ENCODE measurements at regions not wholly inside any gene's neighbourhood (a gene's known extent, or its start where the extent isn't known, plus 50 kb on each side); places are given as distances from the start of the nearest gene placed in this dataset.
"Not testable (repeated sequence)": the region's sequence is repeated elsewhere in the genome, so short reads cannot be mapped to it uniquely, and the experiment has no call there.

DNA sequence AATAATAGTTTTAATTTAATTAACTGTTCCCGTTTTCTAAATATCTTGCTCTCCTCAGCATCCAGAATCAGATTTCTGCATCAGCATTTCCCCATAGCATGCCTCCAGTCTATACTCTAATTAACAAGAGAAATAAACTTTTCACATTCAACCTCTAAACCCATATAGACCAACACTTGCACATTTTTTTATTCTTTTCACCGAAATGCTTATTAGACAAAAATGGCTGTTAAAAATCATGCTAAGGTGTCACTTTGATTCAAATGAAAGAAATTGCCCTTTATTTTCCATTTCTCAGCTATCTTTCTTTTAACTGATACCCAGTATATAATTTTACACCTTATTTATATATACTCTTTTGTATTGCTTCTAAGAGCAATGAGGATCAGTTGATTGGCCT lies 1107.1 kb upstream of the EPHA6 start:
- DNase-seq (ENCODE audit: low spot score): no peak
- H3K27ac Mint-ChIP-seq: no peak overlapping the region
- no peaks in the 10 kb centered on the region for H3K36me3 Mint-ChIP-seq (ENCODE audit: low read depth)
- H3K9me3 Mint-ChIP-seq: peaks cover 32% of the 10 kb centered on the region
- no peaks in the 10 kb centered on the region for H3K27me3 Mint-ChIP-seq (ENCODE audit: low read depth)
- H3K4me1 Mint-ChIP-seq (ENCODE audit: low read depth): no peaks in the 10 kb centered on the region
- no peak overlapping the region for H3K4me3 Mint-ChIP-seq

DNA sequence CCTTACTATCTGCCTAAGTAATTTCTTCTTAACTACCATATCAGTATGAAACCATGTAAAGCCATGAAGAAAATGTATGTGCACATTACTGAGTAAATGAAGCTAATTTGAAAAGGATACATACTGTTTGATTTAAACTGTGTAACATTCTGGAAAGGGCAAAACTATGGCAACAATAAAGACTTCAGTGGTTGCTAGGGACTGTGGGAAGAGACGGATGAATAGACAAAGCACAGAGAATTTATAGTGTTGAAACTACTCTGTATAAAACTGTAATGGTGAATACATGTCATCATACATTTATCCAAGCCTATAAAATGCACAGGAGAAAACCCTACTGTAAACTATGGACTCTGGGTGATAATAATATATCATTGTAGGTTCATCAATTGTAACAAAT lies 1103.7 kb upstream of the EPHA6 start:
- Mint-ChIP-seq H3K4me3 (no peak overlapping the region), H3K9me3 (peaks cover 18% of the 10 kb centered on the region), H3K4me1 (ENCODE audit: low read depth) (no peaks in the 10 kb centered on the region), H3K27me3 (ENCODE audit: low read depth) (no peaks in the 10 kb centered on the region), H3K27ac (no peak overlapping the region), H3K36me3 (ENCODE audit: low read depth) (no peaks in the 10 kb centered on the region)
- no peak for DNase-seq (ENCODE audit: low spot score)

DNA sequence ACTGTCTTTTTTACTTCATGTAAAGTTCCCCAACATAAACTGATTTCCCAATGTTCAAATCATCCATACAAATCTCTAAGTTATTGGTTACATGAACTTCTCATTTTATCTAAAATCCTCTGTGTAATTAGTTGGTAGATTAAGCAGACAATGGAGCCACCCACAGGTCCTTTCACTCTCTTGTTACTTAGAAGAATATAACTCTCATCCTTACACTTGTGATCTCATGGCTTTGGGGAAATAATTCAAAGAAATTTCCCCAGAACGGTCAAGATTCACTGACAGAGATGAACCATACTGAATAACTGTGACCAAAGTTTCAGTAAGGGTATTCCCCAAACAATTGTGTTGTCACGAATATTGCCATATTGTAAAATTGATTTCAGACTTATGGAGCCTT lies 1102.6 kb upstream of the EPHA6 start:
- Mint-ChIP-seq H3K4me1 (ENCODE audit: low read depth) (no peaks in the 10 kb centered on the region), H3K4me3 (no peak overlapping the region), H3K36me3 (ENCODE audit: low read depth) (no peaks in the 10 kb centered on the region), H3K27ac (no peak overlapping the region), H3K27me3 (ENCODE audit: low read depth) (no peaks in the 10 kb centered on the region), H3K9me3 (peaks cover 18% of the 10 kb centered on the region)
- DNase-seq (ENCODE audit: low spot score): no peak

DNA sequence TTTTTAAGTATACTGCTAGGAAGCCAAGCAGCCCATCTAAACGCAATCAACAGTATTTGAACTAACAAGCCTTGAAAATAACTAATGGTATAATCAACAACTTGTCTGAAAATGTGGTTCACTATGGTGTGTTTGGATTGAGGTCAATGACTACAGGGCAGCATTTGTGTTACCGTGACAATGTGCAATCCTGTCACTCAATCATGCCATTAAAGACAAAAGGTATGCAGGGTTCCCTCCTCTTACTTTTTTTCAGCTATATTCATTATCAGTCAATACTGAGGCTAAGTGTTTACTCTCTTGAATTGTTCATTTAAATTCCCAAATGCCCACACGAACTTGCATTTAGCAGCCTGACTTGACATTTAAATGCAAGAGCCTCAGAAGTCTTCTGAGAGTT lies 1099.3 kb upstream of the EPHA6 start:
- H3K27ac Mint-ChIP-seq: no peak overlapping the region
- DNase-seq (ENCODE audit: low spot score): no peak
- H3K9me3 Mint-ChIP-seq: peaks cover 4% of the 10 kb centered on the region
- no peak overlapping the region for H3K4me3 Mint-ChIP-seq
- H3K27me3 Mint-ChIP-seq (ENCODE audit: low read depth): no peaks in the 10 kb centered on the region
- H3K36me3 Mint-ChIP-seq (ENCODE audit: low read depth): no peaks in the 10 kb centered on the region
- H3K4me1 Mint-ChIP-seq (ENCODE audit: low read depth): no peaks in the 10 kb centered on the region

DNA sequence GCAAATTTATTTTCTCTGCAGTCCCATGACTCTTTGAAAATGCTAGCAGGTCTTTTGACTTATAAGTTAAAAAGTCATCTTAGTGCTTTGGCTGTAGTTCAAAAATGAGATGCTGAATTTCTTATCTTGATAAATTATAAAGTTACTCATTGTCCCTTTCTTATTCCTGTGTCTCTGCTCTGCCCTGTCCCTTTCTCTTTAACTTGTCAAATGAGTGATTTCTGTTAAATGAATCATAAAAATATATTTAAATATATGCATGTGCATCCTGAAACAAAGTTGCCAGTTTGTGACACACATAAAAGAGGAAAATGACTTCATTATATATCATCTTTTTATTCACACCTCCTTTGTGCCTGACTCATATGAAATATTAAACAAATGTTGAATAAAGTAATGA lies 1097.3 kb upstream of the EPHA6 start:
- Mint-ChIP-seq H3K27me3 (ENCODE audit: low read depth) (no peaks in the 10 kb centered on the region), H3K4me1 (ENCODE audit: low read depth) (no peaks in the 10 kb centered on the region), H3K27ac (no peak overlapping the region), H3K36me3 (ENCODE audit: low read depth) (no peaks in the 10 kb centered on the region), H3K9me3 (no peaks in the 10 kb centered on the region), H3K4me3 (no peak overlapping the region)
- DNase-seq (ENCODE audit: low spot score): no peak

DNA sequence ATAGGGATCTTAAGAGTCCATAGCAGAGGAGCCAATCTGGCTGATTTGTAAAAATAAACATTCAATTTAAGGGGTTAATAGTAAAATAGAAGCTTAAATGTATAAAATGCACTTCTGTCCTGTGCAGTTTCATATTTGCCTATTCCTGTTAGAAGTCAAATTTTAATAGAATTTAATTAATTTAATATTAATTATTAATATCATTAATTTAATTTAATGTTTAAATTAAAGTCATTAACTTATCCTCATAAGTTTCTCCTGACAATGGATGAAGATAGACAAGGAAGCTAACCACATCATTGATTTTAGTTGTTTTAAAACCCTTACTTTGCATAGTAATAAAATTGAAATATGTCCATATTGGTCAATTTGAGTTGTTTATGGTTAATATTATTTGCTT lies 1096.2 kb upstream of the EPHA6 start:
- H3K9me3 Mint-ChIP-seq: no peaks in the 10 kb centered on the region
- H3K4me3 Mint-ChIP-seq: no peak overlapping the region
- H3K27ac Mint-ChIP-seq: no peak overlapping the region
- H3K4me1 Mint-ChIP-seq (ENCODE audit: low read depth): no peaks in the 10 kb centered on the region
- no peaks in the 10 kb centered on the region for H3K27me3 Mint-ChIP-seq (ENCODE audit: low read depth)
- no peaks in the 10 kb centered on the region for H3K36me3 Mint-ChIP-seq (ENCODE audit: low read depth)
- DNase-seq (ENCODE audit: low spot score): no peak

DNA sequence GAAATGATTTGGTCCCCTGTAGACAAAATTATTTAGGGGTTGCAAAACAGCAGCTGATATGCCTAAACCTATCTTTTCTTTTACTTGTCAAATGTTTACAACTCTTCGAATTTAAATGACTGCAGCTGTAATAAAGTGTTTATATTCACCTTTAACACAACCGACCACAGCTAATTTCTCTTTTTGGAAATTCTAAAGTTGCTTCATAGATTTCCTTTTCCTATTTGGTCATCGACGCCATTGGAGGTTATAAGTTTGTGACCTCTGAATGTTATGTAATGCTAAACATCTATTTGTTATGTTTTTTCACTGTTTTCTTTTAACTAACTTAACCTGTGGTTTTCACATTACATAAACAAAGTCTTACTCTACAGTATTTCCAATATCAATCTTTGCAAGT lies 1094.9 kb upstream of the EPHA6 start:
- H3K27ac Mint-ChIP-seq: no peak overlapping the region
- no peaks in the 10 kb centered on the region for H3K9me3 Mint-ChIP-seq
- no peaks in the 10 kb centered on the region for H3K4me1 Mint-ChIP-seq (ENCODE audit: low read depth)
- no peak for DNase-seq (ENCODE audit: low spot score)
- H3K36me3 Mint-ChIP-seq (ENCODE audit: low read depth): no peaks in the 10 kb centered on the region
- no peaks in the 10 kb centered on the region for H3K27me3 Mint-ChIP-seq (ENCODE audit: low read depth)
- H3K4me3 Mint-ChIP-seq: no peak overlapping the region

DNA sequence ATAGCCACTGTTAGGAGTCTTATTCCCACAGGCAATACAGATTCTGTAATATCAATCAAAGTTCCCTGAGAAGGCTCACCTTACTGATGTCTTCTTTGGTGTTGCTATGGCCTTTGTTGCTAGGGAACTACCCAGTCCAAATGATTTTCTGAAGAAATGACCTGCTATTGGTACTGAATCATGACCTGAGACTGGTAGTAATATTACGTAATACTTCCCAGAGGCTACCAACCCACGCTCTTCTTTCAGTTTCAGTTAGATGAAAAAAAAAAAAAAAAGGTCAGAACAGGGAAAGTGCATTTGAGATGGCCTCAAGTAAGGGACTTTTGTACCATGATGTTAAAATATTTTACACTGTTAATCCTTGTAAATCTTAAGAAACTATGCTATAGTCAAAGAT lies 1092.5 kb upstream of the EPHA6 start:
- H3K27ac Mint-ChIP-seq: no peak overlapping the region
- H3K4me1 Mint-ChIP-seq (ENCODE audit: low read depth): no peaks in the 10 kb centered on the region
- no peak for DNase-seq (ENCODE audit: low spot score)
- no peaks in the 10 kb centered on the region for H3K9me3 Mint-ChIP-seq
- no peaks in the 10 kb centered on the region for H3K36me3 Mint-ChIP-seq (ENCODE audit: low read depth)
- H3K4me3 Mint-ChIP-seq: no peak overlapping the region
- H3K27me3 Mint-ChIP-seq (ENCODE audit: low read depth): no peaks in the 10 kb centered on the region

DNA sequence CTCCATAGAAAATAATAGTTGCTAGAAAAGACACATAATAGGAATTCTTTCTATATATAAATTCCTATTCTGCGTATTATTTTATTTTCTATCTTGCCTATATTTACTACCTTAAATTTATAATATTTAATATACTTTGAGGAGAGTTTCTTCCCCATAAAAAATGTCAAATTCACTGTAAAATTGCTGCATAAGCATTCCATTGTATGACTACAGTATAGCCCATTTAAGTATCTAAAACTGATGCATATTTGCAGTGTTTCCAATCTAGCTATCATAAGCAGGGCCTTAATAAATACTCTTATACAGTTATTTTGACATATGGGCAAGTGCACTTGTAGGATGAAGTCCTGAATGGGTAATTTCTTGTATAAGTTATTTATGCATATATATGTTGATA lies 1088.6 kb upstream of the EPHA6 start:
- no peak overlapping the region for H3K27ac Mint-ChIP-seq
- H3K36me3 Mint-ChIP-seq (ENCODE audit: low read depth): no peaks in the 10 kb centered on the region
- no peaks in the 10 kb centered on the region for H3K4me1 Mint-ChIP-seq (ENCODE audit: low read depth)
- H3K4me3 Mint-ChIP-seq: no peak overlapping the region
- no peaks in the 10 kb centered on the region for H3K27me3 Mint-ChIP-seq (ENCODE audit: low read depth)
- H3K9me3 Mint-ChIP-seq: peaks cover 12% of the 10 kb centered on the region
- no peak for DNase-seq (ENCODE audit: low spot score)

DNA sequence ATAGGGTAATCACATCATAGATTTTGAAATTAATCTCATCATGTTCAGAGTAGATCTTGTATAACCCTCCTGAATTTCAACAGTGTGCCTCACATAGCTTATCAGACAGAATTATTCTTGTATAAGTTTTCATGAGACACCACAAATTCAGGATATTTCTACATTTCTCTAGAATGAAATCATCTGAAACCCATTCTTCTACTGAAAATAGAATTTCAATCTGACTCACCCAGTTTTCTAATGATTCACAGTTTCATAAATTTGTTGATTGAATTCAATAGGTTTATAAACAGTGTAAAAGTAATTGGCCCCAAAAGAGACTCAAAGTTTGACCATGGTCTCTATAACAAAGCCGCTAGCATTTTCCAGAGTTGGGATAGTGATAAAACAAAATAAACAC lies 1082.6 kb upstream of the EPHA6 start:
- H3K4me3 Mint-ChIP-seq: no peak overlapping the region
- no peaks in the 10 kb centered on the region for H3K4me1 Mint-ChIP-seq (ENCODE audit: low read depth)
- no peak for DNase-seq (ENCODE audit: low spot score)
- H3K27ac Mint-ChIP-seq: no peak overlapping the region
- H3K9me3 Mint-ChIP-seq: peaks cover 18% of the 10 kb centered on the region
- H3K36me3 Mint-ChIP-seq (ENCODE audit: low read depth): no peaks in the 10 kb centered on the region
- H3K27me3 Mint-ChIP-seq (ENCODE audit: low read depth): no peaks in the 10 kb centered on the region

DNA sequence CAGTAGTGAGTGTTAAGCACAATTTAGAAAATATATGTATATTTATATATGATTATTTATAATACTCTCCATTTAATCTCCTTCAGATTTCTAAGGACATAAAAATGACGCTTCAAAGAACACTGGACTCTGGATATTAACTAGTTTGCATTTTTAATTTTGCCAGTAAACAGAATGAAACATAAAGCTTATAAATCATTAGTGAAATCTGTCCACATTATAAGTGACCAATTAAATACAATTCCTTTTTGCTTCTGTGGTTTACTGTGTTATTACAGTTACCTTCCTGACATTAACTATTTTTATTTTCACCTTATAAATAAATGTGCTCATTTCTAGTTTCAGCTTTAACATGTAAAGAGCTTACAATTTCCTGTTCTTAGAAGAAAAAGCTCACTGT lies 1081.1 kb upstream of the EPHA6 start:
- H3K27me3 Mint-ChIP-seq (ENCODE audit: low read depth): no peaks in the 10 kb centered on the region
- no peak overlapping the region for H3K27ac Mint-ChIP-seq
- no peaks in the 10 kb centered on the region for H3K36me3 Mint-ChIP-seq (ENCODE audit: low read depth)
- H3K4me1 Mint-ChIP-seq (ENCODE audit: low read depth): no peaks in the 10 kb centered on the region
- peaks cover 17% of the 10 kb centered on the region for H3K9me3 Mint-ChIP-seq
- DNase-seq (ENCODE audit: low spot score): no peak
- no peak overlapping the region for H3K4me3 Mint-ChIP-seq

DNA sequence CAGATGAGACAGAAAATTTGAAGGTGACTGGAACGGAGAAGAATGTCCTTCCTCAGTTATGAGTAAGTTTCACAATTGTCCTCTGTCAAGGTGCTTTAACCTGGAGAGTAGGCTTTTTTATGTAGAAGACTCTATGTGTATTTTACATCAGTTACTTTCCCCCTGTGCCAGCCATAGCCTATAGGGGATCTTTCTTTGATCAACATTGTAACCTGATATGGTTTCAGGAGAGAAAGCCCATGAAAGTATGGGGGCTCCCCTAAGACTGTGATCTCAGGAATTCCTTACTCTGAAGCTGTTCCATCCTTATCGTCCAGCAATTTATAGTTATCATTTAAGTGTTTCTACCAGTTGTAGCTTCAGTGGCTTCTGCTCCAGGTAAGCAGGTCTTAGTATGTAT lies 1076.3 kb upstream of the EPHA6 start:
- peaks cover 20% of the 10 kb centered on the region for H3K9me3 Mint-ChIP-seq
- DNase-seq (ENCODE audit: low spot score): no peak
- no peak overlapping the region for H3K27ac Mint-ChIP-seq
- H3K4me3 Mint-ChIP-seq: no peak overlapping the region
- no peaks in the 10 kb centered on the region for H3K4me1 Mint-ChIP-seq (ENCODE audit: low read depth)
- H3K36me3 Mint-ChIP-seq (ENCODE audit: low read depth): no peaks in the 10 kb centered on the region
- H3K27me3 Mint-ChIP-seq (ENCODE audit: low read depth): no peaks in the 10 kb centered on the region

DNA sequence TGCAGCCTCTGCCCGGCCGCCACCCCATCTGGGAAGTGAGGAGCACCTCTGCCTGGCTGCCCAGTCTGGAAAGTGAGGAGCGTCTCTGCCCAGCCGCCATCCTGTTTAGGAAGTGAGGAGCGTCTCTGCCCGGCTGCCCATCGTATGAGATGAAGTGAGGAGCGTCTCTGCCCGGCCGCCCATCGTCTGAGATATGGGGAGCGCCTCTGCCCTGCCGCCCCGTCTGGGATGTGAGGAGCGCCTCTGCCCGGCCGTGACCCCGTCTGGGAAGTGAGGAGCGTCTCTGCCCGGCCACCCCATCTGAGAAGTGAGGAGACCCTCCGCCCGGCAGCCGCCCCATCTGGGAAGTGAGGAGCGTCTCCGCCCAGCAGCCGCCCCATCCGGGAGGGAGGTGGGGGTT lies 1069.5 kb upstream of the EPHA6 start:
- H3K27ac Mint-ChIP-seq; H3K36me3 Mint-ChIP-seq (ENCODE audit: low read depth); DNase-seq (ENCODE audit: low spot score); H3K4me1 Mint-ChIP-seq (ENCODE audit: low read depth); H3K4me3 Mint-ChIP-seq; H3K27me3 Mint-ChIP-seq (ENCODE audit: low read depth): not testable (repeated sequence)
- peaks cover 26% of the 10 kb centered on the region for H3K9me3 Mint-ChIP-seq

DNA sequence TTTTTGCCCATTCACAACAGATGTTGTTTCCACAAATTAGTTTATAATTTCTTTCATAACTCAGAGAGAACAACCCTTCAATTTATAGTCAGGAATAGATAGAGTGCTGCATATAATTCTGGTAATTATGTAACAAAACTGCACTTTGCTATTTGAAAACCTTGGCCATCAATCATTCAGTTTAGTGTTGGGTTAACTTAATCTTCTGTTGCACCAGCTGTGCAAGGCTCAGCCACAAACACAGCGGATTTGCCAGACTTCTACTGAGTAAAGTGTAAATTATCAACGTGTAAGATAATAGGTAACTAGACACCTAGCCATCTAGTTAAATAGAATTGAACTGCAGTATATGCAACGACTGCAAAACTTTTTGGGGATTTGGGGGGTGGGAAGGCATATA lies 1064.3 kb upstream of the EPHA6 start:
- no peak overlapping the region for H3K27ac Mint-ChIP-seq
- peaks cover 8% of the 10 kb centered on the region for H3K9me3 Mint-ChIP-seq

DNA sequence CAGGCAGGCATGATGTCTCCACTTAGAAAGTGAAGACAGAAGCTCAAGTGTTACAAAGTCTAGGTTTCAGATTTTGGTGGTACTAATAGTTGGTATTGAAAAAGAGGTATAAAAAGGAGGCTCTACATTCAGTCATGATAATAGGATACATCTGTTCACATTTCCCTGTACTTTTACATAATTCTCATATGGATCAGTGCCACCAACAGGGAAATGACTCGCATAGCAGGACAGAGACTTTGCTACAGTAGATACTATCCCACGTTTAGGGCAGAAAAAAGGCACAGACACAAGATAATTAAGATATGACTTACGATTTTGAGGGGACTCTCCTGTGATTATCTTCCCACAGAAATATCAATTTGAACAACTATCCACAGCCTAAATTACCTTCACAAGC lies 1062.9 kb upstream of the EPHA6 start:
- DNase-seq (ENCODE audit: low spot score): no peak
- Mint-ChIP-seq H3K27ac (no peak overlapping the region), H3K27me3 (ENCODE audit: low read depth) (no peaks in the 10 kb centered on the region), H3K36me3 (ENCODE audit: low read depth) (no peaks in the 10 kb centered on the region), H3K9me3 (peaks cover 8% of the 10 kb centered on the region), H3K4me1 (ENCODE audit: low read depth) (no peaks in the 10 kb centered on the region), H3K4me3 (no peak overlapping the region)

More for the DNA sequence above, 1064.3 kb upstream of the EPHA6 start:
- no peak for DNase-seq (ENCODE audit: low spot score)
- no peaks in the 10 kb centered on the region for H3K36me3 Mint-ChIP-seq (ENCODE audit: low read depth)
- no peaks in the 10 kb centered on the region for H3K27me3 Mint-ChIP-seq (ENCODE audit: low read depth)
- no peaks in the 10 kb centered on the region for H3K4me1 Mint-ChIP-seq (ENCODE audit: low read depth)
- no peak overlapping the region for H3K4me3 Mint-ChIP-seq

DNA sequence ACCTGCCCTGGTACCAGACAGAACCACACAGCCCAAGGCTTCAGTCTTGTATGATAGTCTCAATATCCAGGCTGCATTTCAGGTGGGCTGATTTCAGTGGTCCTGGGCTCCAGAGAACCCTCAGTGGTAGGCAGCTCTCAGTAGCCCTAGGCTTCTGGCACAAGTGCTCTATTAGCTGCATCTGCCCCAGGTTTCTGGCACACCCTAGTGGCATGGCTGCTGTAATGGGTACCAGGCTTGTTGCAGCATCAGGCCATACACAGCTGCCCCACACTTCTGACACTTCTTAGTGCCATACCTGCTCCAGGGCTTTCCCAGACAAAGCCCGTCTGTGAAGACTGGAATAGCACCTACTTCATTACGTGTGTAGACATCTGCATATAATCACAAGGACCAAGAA lies 1062.2 kb upstream of the EPHA6 start:
- no peaks in the 10 kb centered on the region for H3K36me3 Mint-ChIP-seq (ENCODE audit: low read depth)
- H3K4me1 Mint-ChIP-seq (ENCODE audit: low read depth): no peaks in the 10 kb centered on the region
- H3K27ac Mint-ChIP-seq: no peak overlapping the region
- DNase-seq (ENCODE audit: low spot score): no peak
- H3K9me3 Mint-ChIP-seq: peaks cover 8% of the 10 kb centered on the region
- H3K4me3 Mint-ChIP-seq: no peak overlapping the region
- no peaks in the 10 kb centered on the region for H3K27me3 Mint-ChIP-seq (ENCODE audit: low read depth)

Measured in T-helper 2 cell treated with Interferon-gamma antibody and Interleukin-4, amounts not matched to agents 5 μg/mL and 100 μg/mL, for 36 hours (primary cell).